ENCODE measurements at regions not wholly inside any gene's neighbourhood (a gene's known extent, or its start where the extent isn't known, plus 50 kb on each side); places are given as distances from the start of the nearest gene placed in this dataset.

DNA sequence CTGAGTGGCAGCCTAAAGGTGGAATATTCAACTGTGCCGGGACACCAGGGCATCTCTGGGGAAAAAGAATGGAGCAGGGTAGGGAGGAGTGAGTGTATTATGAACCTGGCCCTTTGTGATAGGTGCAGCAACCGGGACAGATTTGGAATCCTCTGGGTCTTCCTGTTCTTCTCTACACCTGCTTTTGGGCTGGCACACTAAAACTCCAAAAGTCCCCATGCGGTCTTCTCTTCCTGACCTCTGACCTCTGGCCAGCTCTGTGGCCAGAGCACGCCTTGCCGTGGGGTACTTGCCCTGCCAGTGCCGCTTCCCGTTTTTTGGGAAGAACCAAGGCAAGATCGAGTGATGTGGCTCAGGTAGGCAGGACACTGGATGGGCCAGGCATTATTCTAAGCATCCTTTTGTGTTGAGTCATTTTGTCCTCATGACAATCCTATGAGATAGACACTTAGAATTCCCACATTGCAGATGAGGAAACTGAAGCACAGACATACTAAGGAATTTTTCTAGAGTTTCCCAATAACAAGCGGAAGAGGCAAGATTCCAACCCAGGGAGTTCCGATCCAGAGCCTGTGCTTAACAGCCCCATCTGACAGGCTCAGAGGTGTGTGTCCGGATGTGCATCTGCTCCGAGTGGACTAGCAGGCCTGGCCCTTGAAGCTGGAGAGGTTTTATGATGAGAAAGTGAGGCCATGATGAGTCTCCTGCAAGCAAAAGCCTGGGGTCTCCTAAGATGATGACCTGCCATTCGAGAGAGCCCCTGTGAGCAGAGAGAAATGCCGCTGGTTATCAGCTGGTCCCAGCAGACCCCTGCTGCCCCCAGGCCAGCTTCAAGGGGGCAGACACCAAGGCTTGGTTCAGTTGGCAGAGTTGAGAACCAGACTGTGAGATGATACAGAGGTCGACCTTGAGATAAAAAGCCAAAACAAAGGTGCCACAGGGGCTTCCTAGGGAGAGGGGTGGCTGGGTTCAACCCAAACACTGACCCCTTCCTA lies 67.9 kb upstream of the ESRRB start:
- DNase-seq, result peak; percentile 39

DNA sequence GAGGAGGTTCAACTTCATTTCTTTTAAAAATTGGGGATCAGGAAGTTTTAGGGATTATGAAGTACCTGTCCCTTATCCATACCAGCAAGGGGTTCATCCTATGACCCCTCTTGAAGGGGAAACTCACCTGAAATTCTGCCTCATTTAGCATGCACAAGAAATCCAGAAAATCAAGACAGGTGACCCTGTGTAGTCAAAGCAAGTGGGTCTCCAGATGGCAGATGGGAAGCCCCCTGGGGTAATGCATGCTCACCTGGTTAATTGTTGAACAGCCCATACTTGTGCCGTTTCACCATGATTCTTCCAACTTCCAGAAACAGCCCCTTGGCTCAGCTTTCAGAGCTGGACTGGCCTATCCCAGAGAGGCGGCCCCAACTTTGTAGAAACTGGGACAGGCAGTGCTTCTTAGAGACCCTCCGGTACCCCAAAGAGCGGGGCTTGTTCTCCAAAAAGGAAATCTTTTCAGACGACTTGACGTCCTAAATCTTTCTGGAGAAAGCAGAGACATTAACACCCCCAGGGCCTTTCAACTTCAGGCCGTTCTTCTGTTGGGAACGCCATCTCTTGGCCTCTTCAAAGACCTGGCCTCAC lies 66.3 kb upstream of the ESRRB start:
- DNase-seq, result no peak

DNA sequence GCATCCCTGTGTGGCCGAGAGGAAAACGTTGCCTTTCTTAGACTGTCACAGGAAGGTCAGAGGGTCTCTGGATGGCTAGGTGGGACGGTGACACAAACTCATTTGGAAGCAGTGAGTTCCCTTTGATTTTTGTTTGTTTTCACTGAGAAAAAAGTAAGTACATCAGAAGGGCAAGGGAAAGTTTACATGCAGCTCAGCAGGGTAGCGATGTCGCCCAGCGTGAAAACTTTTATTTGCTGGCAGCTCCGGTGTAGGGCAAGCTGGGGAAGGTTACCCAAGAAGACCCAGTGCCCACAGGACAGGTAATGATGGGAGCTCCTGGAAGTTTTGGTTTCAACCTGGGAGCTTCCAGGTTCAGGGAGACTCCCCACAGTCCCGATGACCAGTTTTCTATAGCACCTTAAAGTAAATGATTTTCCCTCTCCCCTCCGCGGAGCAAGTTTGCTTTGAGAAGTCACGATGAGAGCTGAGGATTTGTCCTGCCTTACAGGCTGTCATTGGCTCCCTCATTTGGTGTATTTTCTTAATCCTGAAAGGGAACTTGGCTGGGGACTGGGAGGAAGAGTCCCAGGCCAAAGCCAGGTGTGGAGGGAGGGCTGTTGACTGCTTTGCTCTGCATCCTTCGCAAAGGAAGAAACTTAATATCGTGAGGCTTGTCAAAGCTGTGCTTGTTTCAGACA lies 64.7 kb upstream of the ESRRB start:
- DNase-seq, result no peak

DNA sequence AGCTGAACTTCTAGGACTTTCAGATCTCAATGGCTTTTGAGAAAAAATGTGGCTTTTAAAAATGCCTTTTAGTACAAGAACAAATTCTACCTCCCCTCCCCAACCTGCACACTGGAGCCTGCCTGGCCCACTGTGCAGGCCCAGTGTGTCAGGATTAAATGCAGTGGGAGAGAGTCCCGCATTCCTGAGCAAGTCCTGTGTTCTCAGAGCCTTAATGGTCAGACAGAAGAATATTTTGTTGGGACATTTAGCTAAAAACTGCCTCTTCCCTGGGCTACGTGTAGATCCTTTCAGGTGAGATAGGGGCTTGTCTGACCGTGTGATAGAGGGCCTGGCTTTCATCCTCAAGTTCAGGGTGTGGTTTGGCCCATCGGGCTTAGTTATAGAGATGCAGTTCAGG lies 63.1 kb upstream of the ESRRB start:
- no peak for DNase-seq

DNA sequence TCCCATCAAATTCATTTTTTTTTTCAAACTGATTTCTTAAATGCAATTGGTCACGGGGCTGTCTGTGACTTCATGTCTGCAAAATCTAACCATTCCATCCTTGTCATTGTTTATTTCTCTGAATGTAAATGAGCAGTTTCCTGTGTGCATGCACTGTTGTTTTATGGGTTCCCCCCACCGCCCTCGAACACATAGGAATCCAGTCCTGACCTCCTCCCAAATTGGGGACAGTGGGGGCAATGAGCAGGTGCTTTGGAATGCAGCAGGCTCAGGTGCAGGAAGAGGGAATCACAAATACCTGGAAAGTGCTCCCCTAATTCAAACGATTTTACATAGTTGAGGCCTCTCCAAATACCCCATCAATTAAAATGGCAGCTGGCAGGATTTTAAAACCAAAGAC lies 62.6 kb upstream of the ESRRB start:
- no peak for DNase-seq

DNA sequence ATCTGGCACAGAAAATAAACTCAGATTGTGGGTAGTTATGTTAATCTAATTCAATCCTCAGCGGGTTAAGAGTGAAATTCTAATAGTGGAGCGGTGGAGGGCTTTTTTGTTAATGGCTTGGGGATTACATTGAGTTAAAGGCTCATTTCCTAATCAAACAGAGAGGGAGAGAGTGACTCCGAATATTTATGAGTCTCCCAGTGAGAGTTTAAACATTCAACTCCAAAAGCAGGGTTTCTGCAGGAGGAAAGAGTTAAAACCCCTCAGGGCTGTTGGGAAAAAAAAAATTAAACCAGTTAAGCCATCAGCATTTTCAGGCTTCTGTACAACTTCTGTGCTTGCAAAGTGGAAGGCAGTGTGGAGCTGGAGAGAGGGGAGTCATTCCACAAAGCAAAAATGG lies 62.1 kb upstream of the ESRRB start:
- DNase-seq, result no peak

DNA sequence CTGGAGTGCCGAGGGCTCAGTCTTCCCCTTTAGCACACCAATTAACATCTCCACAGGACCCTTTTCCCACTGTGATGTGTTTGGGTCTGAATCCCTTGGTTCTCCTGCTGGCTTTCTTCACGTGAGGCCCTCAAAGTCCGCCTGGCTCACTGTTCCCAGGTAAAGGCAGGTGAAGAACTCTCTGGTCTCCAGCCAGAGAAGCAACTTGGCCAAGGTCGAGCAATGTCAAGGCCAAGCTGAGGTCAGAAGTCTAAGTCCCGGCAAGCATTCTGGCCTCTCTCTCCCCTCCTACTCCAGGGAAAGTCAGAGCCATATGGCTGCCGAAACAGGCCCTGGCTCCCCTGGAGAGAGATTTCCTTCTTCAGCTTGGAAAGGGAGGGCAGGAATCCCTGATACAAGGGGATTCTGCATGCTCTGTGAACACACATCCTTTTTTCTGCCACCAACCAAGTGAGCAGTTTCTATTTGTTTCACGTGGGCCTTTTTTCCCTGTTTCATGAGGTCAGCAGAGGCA lies 61.4 kb upstream of the ESRRB start:
- no peak for DNase-seq

DNA sequence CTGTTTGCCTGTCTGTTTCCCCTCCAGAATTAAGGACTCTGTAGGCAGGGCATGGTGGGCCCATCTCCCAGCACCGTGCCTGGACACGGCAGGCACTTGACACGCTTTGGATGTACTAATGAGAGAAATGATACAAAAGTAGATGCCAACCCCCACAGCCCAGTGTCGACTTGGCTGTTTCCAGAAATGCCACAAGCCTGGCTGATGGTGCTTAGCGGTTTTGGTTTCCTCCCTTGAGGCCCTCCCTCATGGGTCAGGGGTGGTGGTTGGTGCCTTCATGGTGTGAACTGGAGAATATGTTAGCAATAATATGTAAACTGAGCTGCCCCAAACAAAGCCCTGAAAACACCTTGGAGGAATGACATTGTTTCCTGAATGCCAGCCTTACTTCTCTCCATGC lies 55.5 kb upstream of the ESRRB start:
- DNase-seq, result no peak

DNA sequence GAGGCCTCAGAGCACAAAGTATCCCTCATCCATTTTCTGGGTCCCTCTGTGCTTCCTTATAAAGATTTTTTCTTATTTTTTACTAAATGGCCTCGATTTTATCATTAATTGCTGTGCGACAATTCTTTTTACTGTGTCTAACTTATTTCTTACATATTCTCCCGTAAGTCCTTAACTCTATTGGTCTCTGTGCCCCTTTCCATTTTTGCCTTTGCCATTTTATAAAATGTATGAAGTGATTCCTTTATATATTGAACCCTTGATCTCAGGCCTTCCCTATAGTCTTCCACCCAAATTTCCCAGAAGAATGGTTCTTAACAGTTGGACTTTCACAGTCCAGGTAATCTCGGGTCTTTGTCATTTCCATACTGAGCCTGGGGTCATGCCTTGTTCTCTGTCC lies 55.0 kb upstream of the ESRRB start:
- no peak for DNase-seq

DNA sequence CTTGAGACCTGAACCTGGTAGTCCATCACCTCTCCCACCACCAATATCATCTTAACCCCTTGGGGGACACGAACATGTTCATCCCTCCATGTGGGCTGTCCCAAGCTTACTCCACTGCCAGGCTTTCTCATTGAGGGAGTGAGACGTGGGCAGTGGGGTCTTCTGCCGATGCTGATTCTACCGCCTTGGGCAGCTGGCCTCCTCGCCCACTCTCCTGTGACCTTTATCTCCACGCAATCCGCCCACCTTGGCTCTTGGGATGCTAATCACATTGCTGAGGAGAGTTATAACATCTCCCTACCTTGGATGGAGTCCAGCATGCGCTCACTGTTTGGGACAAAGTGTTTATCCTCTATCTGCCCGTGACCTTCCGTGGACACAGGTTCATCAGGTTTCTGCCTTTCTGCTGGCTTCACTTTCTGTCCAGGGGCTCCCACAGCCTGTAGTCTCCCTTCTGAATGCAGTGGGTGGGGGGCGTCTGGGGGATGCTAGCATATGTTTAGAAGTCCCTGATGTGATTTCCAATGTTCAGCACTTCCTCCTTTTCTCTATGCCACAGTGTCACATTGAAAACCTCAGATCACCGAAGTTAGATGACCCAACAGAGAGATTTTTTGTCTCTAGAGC lies 53.2 kb upstream of the ESRRB start:
- no peak for DNase-seq

DNA sequence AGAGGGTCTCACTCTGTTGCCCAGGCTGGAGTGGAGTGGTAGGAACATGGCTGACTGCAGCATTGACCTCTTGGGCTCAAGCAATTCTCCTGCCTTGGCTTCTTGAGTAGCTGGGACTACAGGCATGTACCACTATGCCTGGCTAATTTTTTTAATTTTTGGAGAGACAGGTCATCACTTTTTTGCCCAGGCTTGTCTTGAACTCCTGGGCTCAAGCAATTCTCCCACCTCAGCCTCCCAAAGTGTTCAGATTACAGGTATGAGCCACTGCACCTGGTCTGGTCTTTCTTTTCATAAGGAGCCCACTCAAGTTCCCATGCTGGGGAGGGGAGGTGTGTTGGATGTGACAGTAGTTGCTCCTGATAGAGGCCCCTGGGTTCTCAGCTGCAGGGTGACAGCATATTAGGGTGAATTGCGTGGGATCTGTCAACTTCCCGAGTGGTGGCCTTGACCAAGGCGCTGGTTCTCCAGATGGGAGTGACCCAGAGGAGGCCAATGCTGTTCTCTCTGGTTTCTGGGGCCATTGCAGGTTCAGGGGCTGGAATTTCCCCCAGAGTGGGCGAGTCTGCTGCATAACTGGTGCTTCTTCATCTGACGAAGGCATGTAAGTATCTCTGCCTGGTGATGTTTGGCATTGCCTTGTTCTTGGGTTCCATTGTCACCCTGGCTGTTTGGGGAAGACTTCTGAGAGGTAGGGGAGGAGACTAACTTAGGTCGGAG lies 52.4 kb upstream of the ESRRB start:
- DNase-seq, result no peak

DNA sequence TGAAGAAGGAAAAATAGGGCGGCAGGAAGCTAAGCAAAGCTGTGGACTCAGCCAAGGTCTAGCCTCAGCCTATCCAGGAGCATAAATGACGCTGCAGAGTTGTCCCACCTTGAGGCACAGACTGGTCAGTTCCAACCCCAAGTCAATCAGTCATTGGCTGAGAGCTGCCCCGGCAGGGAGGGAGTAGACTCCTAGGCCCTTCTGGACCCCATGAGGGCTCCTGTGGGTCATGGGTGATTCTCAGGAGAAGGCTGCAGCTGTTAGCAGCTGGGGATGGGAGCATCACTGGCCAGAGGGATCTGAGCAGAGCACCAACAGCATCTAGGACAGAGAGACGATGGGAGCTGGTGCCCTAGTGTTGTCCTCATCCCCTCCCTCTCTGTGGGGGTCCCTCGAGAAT lies 51.8 kb upstream of the ESRRB start:
- DNase-seq, result no peak

Measured in EL (cell line).